ENCODE measurements at regions not wholly inside any gene's neighbourhood (a gene's known extent, or its start where the extent isn't known, plus 50 kb on each side); places are given as distances from the start of the nearest gene placed in this dataset.

DNA sequence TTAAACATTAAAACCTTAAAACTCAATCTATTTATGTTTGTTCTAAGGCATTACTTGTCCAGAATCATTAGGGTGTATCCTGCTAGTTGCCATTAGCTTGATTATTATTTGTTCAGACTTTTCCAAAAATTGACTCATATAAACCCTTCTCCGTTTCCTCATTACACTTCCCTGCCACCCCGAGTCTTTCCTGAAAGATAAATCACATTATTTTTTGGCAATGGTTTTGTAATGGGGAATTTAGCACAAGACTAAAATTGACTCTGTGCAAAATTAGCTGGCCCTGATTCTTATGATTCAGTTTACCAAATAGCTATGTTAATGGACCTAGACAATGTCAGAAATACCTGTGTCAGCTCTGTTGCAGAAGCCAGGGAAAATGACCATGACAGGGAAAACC lies 112.2 kb upstream of the NT5C1B start:
- no peak for DNase-seq

DNA sequence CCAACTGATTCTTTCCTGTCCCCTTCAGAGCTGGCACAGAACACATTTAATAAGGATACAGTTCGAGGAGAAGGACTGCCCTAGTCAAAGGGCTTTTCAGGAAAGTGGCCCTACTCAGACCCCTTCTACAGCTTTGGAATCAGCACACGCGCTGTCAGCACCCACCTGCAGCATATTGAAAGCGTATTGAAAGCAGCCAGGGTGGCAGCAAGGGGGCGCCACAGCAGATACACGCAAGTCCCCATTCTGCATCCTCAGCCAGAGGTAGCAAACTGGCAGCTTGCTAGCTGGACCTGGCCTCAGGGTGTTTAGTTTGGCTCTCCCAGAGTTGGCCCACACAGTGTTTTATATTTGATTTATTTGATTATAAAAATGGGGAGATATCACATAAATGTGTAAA lies 101.0 kb upstream of the NT5C1B start:
- no peak for DNase-seq

DNA sequence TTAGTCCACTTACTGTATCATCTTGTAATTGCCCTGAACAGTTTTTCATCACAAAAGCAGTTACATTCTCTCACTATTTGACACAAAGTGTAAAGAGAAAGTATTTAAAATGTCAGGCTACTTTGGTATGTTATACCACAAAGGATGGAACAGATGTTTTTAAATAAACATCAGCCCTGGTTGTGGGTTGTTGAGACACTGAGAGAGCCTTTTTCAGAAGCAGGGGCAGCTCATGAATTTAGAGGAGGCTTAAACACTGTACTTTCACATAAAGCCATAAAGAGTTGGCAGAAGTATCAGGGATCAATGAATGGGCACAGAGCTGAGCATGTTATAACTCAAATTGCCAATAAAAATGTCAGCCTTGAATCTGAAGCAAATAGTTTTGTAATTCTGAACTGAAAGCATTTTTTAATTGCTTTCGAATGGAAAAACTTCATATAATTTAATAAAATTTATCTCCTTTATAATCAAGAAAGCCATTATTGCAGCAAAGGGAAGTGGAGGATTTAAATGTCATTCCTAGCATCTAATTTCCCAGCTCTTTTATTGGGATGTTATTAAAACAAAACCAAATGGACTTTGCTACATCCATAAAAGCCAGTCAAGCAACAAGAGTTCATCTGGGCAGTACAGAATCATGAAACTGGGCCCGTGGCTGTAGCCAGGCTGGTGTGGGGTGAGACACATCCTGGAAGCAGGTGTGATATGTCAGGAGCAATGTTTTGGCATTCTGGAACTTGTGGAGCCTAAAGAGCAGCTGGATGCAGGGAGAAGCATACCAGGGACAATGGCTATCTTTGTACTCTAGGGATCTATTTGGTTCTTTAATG lies 95.1 kb upstream of the NT5C1B start:
- DNase-seq: no peak

DNA sequence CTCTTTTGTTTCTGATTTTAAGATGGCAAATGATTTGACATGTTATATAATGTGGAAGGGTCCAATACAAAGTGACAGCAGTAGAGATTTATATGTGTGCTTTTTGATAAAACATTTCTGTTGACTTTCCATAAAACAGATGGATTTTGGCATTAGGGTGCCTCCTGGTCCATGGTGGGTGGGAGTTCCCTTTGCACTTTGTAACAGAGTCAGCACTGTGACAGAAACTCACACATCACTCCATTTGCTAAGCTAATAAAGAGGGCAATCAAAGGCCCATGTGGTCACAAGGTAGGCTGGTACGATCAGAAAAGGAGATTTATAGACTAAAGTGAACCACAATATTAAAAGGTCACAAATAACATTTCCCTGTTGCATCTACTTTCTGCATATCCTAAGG lies 93.3 kb upstream of the NT5C1B start:
- no peak for DNase-seq

DNA sequence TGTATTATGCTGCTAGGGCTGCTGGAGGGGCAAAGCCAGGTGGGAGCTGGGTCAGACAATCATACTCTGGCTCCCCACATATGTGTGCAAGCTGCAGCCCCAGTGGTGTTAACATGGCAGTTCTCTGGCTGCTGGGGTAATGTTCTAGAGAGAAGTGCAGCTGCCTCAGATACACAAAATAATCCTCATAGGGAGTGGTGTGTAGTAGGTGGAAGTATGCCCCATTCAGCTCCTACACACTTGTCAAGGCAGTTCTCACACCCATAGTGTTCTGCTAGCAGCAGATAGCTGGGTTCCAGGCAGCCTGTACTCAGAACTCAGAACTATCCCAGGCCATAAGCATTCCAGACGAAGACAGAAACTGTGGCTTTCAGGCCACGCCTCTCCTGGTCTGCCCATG lies 87.9 kb upstream of the NT5C1B start:
- no peak for DNase-seq

DNA sequence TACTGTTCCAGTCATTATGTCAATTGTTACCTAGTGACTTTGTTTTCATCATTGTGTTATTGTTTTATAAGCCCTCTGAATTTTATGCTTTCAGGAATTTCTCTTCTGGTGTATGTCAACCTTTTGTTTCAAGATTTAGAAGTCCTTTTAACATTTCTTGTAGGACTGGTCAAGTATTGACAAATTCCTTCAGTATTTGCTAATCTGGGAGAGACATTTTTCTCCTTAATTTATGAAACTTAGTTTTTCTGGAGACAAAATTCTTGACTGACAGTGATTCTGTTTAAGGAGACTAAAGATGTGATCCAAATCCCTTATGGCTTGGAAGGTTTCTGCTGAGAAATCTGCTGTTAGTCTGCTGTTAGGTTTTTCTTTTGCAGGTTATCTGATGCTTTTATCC lies 84.9 kb upstream of the NT5C1B start:
- no peak for DNase-seq

DNA sequence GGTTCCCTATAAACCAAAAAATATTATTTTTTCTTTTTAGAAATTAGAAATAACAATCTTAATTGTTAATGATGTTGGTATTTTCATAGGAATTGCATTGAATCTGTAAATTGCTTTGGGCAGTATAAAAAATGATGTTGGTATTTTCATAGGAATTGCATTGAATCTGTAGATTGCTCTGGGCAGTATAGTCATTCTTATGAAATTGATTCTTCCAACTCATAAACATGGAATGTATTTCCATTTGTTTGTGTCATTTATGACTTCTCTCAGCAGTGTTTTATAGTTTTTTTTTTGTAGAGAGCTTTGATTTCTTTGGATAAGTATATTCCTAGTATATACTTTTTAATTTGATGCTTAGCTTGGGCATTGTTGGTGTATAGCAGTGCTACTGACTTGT lies 82.0 kb upstream of the NT5C1B start:
- DNase-seq: no peak

DNA sequence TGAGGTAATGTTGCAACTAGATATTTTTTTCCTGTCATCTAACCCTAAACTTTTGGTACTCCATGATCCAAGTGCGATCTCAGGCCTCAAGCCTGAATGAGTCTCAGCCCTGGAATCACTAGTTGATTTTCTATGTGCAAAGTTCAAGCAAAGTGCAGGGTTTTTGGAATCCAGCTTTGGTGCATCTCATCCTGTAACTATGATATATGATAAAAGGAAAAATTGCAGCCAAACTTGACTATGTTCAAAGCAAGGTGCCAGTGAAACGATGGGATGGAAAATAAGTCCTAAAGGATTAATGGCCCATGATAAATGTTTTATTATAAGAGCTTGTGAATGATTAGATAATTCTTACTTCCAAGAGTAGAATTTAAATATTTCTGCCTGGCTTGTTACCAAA lies 78.9 kb upstream of the NT5C1B start:
- no peak for DNase-seq

DNA sequence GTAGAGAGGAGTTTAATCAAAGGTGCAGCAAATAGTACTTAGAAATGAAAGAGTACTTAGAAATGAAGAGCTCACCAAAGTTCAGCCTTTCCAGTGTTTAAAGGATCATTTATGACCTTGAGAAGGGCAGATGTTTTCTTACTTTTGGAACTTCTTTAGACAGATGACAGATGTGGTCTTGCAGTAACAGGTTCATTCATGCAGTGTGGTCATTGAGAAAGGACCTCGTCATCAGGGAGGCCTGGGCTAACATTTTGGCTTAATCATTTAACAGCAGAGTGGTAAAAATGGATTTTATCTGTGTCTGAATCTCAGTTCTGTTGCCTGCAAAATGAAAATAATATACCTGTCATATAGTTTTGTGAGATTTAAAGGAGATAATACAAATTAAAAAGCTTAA lies 75.1 kb upstream of the NT5C1B start:
- DNase-seq: no peak

DNA sequence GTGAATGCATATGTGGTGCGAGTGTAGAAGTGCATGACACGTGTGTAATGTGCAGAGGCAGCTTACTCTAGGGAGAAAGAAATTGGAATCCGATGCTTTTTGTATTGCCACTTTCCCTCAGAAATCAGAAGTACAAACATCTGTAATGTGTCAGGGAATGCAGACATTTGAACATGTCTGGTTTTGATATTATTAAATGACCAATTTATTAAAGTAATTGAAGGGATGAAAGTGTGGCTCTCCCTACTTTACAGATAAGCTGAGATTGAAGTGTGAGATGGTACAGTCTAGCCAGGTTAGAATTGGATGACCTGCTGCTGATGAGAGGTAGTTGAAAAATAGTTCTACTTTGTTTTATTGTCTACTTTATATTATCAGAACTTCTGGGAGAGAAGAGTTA lies 74.5 kb upstream of the NT5C1B start:
- DNase-seq: no peak

DNA sequence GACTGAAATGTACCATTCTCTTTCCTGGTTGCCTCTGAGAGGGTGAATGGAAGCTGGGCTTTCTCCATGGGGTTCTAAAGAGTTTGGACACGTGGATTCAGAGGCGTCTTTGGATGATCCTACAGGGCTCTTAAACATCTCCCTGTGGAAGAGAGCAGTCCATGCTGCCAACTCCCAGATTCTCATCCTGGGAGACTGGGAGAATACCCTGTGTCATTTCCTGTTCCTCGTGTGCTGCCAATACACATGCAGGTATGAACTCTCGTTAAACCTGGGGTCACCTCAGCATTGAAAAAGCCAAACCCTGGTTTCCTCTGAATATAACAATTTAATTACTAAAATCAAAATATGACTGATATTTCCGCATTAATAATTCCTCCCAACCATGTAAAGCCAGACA lies 73.3 kb upstream of the NT5C1B start:
- DNase-seq: no peak

DNA sequence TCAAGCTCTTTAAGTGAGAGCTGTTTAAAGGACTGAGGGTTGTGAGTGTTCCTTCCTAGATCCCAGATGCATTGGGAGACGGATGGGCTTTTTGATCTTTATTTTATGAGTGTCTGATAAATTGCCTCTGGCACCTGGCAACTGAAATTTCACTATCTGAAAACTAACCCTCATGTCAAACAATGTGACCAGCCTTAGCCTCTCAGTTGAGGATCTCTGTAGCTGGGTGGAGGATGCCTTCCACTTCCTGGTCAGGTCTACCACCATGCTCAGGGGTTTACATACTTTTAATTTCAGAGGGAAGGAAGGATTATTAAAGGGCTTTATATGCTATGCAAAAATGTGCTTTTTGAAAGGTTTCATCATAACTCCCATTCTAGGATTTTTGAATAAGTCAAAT lies 70.5 kb upstream of the NT5C1B start:
- DNase-seq: no peak

DNA sequence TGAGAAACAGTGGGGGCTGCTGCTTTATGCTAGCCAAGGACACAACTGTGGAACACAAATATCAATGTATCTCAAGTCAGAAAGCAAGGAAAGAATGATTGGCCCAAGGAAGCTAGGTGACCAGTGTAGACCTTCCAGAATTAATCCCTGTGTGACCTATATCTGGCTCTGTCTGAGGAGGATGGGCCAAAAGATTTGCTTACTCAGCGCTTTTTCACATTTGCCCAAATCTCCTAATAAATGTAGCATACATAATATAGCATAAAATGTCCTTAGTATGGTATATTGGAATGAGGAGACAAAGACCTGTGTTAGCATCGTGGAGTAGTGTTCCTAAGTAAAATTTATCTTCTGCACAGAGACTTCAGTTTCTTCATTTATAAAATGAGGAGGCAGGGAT lies 66.7 kb upstream of the NT5C1B start:
- DNase-seq: no peak

DNA sequence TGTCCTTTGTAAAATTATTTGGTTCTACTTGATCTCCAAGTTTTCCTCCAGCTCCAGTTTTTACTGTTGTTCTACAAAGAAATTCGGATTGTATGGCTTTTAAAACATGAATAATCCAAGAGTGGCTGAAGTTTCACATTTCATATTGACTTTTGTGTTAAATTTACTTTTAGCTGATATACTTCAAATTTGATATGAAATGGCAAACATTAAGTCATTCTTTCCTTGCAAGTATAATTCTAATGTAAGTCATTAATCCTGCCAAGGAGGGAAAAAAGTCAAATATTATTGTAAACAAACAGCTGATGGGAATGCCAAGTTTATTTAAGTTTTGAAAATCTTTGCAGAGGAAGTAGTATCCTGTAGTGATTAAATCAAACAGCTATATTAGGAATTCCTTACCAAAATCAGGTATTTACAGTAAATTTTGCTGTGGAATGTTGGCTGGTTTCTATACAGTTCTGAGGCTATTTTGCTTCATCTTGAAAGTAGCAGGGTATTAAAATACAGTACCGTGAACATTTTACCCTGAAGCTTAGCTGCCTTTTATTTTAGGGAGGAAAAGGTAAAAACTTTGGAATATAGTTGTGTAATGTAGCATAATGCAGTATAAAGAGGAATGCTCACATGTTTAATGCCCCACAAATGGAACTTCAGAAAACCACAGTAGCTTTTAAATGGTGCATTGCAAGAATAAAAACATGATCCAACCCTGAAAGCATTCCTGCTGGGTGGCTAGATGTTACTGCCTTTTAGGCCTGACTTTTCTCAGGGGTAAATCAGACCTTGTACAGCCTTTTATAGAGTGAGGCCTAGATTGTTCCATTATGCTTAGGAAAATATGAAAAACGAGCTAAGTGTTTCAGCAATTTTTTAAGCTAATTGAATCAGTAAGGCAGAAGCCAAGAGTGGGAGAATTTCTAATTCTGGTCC lies 62.7 kb upstream of the NT5C1B start:
- DNase-seq: no peak

DNA sequence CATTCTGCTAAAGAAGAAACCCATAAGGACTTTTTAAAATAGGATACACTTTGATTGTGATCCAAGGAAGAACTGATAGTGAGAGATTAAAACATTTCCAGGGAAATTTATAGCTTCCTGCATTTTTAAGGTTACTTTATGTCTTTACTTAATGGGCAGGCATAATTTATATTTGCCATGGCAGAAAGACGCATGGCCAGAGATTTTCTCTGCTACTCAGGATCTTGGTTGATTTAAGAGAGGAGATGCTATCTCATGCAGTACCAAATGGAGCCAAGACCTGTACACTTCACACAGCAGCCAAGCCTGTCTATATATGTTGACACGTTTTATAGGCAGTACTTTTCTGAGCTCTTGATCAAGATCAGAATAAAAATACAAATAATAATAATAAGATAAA lies 60.9 kb upstream of the NT5C1B start:
- DNase-seq: no peak

DNA sequence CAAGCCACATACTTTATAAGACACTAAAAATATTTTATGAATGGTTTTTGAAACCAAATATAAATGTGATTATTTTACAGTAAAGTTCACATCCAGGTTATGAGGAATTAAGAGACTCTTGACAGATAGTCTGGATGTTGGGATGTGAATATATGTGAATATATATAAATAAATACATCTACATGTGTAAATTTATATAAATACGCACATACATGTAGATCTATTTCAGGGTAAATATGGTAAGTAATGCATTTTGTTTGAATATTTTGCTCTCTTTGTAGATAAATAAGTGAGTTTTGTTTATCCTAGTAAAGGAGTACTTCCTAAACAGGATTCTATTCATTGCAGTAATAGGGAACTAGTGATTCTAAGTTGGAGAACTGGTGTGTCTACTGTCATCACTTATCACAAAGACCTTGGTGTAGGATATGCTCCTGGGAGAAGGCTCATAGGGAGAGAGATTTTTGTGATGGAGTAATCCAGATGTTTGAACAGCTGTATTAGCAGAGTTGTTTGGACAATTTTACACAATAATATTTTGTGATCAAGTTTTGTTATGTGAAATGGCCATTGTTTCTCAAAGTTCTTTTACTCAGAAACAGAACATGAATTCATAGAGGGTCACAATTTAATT lies 60.2 kb upstream of the NT5C1B start:
- DNase-seq: no peak

DNA sequence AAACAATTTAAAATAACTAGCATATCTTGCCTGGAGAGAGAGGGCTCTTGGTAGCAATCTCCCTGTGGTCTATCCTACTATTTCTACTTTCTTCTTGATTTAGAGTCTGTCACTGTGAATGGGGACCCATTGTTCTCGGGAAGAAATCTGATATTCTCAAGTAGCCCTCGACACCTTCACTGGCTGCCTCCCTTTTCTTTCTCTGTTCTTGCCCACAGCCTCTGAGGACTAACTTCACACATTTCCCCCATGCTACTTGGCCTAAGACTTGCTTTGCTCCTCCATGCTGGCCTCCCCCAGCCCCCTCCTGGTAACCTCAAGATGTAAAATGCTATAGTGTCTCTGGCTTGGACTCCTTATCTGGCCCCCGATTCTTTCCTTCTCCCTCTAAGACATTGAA lies 58.8 kb upstream of the NT5C1B start:
- no peak for DNase-seq

DNA sequence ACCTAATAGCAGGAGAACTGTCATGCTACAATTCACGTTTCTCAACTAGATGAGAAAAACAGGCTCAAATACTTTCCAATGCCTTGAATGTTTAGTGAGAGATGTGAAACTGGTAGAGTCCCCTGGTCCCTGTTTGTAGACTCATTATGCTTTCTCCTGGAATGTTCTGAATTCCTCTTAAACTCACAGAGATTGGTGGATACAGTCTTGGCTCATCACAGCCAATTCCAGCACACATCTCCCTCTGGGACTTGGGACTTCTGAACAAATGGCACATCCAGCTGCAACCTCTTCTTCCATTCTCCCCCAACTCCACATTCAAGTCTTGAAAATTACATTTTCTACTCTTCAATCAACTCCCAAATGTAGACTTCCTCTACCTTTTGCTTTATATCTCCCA lies 58.4 kb upstream of the NT5C1B start:
- no peak for DNase-seq

DNA sequence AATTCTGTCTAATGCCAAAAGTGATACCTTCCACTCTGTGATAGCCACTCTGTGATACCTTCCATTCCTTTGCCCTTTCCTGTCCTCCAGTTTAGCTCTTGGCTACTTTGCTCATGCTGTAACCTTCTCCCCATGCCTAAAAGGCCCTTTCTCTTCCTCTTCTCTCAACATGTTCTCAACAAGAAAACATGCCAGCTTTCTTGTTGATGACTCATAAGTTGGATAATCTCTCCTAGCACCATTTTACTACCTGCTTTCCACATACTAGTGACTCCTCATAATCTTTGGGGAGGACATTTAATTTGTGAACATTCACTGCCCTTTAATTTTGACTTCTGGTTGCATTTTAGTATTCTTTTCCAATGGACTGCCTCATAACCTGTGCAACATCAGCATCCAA lies 55.9 kb upstream of the NT5C1B start:
- DNase-seq: no peak

DNA sequence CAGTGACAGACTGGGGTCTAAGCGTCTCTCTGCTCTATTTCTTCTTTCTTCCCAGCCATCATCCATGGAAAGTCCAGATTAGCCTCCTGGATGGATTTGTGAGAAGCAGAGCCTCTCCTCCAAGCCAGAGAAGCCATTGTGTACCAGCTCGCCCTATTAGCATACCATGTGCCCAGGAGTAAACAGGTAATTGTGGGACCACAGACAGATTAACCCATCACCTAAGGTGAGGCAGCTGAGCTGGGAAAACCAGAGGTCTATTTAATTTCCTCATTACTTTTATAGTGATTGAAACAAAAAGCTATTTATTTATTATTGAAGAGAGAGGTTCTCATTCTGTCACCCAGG lies 54.7 kb upstream of the NT5C1B start:
- DNase-seq: no peak

DNA sequence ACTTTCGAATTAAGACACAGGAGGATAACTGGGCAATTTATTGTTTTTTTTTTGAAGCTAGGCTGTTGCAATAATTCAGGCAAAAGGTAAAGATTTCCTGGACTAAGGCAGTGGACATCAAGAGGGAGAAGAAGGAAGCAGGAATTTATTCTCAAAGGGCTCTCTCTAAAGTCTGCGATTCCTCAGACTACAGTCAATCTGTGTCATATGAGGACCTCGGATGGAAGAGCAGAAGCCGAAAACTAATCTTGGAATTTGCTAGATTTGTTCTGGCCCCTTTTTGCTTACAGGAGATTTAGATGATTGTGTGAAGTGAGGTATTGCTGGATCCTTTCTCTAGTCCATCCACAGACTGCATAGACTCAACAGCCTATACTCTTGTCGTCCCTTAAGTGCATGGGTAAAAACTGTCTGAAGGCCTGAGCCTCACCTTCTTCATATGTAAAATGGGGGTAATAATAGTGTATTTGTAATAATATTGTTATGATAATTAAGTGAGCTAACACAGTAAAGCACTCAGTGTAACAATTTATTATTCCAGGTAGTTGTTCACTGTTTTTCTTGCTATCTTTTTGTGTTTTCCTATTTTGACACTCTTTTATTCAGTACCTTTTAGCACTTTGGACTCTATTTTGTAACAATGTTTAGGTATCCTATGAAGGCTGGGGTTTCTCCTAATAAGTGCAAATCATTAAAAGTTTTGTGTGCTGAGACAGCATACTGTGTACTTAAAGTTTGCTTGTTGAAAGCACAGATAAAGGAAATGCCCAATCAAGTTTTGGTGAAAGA lies 54.2 kb upstream of the NT5C1B start:
- no peak for DNase-seq

DNA sequence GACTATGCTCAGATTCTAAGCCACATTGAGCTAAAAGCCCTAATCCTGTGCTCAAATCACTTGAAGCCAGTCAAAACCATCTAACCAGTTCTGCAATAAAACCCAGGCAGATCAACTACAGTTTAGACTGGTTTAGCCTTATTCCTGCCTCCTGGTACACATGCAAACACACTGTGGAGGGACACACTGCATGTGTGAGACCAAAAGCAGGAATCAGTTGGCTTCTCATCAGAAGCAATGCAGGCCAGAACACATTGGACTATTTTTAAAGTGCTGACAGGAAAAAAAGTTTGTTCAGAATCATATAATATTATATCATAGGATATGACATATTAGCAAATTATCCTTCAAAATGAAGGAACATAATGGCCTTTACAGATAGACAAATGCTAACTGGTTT lies 52.5 kb upstream of the NT5C1B start:
- no peak for DNase-seq
